ENCODE measurements at regions not wholly inside any gene's neighbourhood (a gene's known extent, or its start where the extent isn't known, plus 50 kb on each side); places are given as distances from the start of the nearest gene placed in this dataset.

GRCh38 chr1:47508702-47509431 is 71.0 kb downstream of the FOXD2 start:
- TF ChIP-seq, protein P1, sequence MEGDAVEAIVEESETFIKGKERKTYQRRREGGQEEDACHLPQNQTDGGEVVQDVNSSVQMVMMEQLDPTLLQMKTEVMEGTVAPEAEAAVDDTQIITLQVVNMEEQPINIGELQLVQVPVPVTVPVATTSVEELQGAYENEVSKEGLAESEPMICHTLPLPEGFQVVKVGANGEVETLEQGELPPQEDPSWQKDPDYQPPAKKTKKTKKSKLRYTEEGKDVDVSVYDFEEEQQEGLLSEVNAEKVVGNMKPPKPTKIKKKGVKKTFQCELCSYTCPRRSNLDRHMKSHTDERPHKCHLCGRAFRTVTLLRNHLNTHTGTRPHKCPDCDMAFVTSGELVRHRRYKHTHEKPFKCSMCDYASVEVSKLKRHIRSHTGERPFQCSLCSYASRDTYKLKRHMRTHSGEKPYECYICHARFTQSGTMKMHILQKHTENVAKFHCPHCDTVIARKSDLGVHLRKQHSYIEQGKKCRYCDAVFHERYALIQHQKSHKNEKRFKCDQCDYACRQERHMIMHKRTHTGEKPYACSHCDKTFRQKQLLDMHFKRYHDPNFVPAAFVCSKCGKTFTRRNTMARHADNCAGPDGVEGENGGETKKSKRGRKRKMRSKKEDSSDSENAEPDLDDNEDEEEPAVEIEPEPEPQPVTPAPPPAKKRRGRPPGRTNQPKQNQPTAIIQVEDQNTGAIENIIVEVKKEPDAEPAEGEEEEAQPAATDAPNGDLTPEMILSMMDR (IDR thresholded peaks at IDR 0.05) = no peak

GRCh38 chr1:47510282-47510811 is 72.5 kb downstream of the FOXD2 start:
- no peaks in the 10 kb centered on the region for H3K36me3 ChIP-seq
- intact Hi-C loops (cut with DNase I) = no loop called here
- DNase-seq (no peak), FAIRE-seq (no peak), ATAC-seq (no peak)
- H3K4me3 ChIP-seq = no peak overlapping the region
- no peak overlapping the region for H3K27ac ChIP-seq
- no peaks in the 10 kb centered on the region for H3K27me3 ChIP-seq
- 92 to 93% methylated on average over 10 of the region's 10 CpGs for WGBS, 2 donors
- TF ChIP-seq, protein P1 (IDR thresholded peaks at IDR 0.05) = no peak
- H3K4me1 ChIP-seq = peaks cover 0 to 5% (median 0%) of the 10 kb centered on the region in 3 donors
- no peaks in the 10 kb centered on the region for H3K9me3 ChIP-seq

More at GRCh38 chr1:47508702-47509431, 71.0 kb downstream of the FOXD2 start:
- FAIRE-seq (no peak), ATAC-seq (peak; percentile 41 to 53 (median 46)), DNase-seq (no peak)
- Histone ChIP-seq H3K9me3 (no peaks in the 10 kb centered on the region), H3K27me3 (no peaks in the 10 kb centered on the region), H3K27ac (no peak overlapping the region), H3K4me1 (peaks cover 0 to 5% (median 0%) of the 10 kb centered on the region in 3 donors), H3K4me3 (peak overlapping the region; percentile 31 to 59 (median 41)), H3K36me3 (no peaks in the 10 kb centered on the region)
- intact Hi-C loops (cut with DNase I) = no loop called here
- 32 to 37% methylated on average over 18 of the region's 18 CpGs for WGBS, 2 donors

- FAIRE-seq = no peak
- TF ChIP-seq, protein P1 (IDR thresholded peaks at IDR 0.05) = no peak
- H3K4me1 ChIP-seq = peaks cover 0 to 5% (median 0%) of the 10 kb centered on the region in 3 donors
- no peaks in the 10 kb centered on the region for H3K36me3 ChIP-seq
- intact Hi-C loops (cut with DNase I) = no loop called here
- 89 to 91% methylated on average over 2 of the region's 2 CpGs for WGBS, 2 donors
- no peaks in the 10 kb centered on the region for H3K9me3 ChIP-seq
- no peaks in the 10 kb centered on the region for H3K27me3 ChIP-seq
- ATAC-seq = no peak
- no peak overlapping the region for H3K4me3 ChIP-seq
- no peak for DNase-seq
- H3K27ac ChIP-seq = no peak overlapping the region
Measured at GRCh38 chr1:47511825-47512224, 74.0 kb downstream of the FOXD2 start.

- no peaks in the 10 kb centered on the region for H3K9me3 ChIP-seq
- WGBS, 2 donors = 70 to 88% methylated on average over 3 of the region's 3 CpGs
- intact Hi-C loops (cut with DNase I) = no loop called here
- no peak for DNase-seq
- peaks cover 0 to 5% (median 0%) of the 10 kb centered on the region in 3 donors for H3K4me1 ChIP-seq
- ATAC-seq = no peak
- H3K27ac ChIP-seq = no peak overlapping the region
- no peak overlapping the region for H3K4me3 ChIP-seq
- TF ChIP-seq, protein P1 (IDR thresholded peaks at IDR 0.05) = no peak
- H3K27me3 ChIP-seq = no peaks in the 10 kb centered on the region
- H3K36me3 ChIP-seq = no peaks in the 10 kb centered on the region
- FAIRE-seq = no peak
Measured at GRCh38 chr1:47513393-47513792, 75.5 kb downstream of the FOXD2 start.

DNA sequence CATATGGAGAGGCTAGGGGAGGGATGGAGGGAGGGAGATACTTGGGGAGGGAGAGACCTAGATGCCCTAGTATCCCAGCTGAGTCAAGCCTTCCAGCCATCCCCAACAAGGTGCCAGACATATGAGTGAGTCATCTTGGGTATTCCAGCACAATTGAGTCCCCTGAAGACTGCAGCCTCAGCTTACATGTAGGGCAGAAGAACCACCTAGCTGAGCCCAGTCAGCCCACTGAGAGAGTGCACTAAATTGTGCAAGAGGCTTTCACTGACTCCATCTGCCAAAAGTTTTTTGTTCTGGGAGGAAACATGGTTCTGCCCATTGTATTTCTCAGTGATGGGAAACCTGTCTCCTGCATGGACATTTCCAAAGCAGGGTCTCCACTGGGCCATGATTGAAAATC is 76.4 kb downstream of the FOXD2 start:
- TF ChIP-seq, protein P1 (IDR thresholded peaks at IDR 0.05) = no peak
- no peaks in the 10 kb centered on the region for H3K36me3 ChIP-seq
- no peaks in the 10 kb centered on the region for H3K9me3 ChIP-seq
- no peak overlapping the region for H3K27ac ChIP-seq
- H3K27me3 ChIP-seq = no peaks in the 10 kb centered on the region
- no peak for ATAC-seq
- intact Hi-C loops (cut with DNase I) = no loop called here
- H3K4me1 ChIP-seq = no peaks in the 10 kb centered on the region
- H3K4me3 ChIP-seq = no peak overlapping the region
- no peak for FAIRE-seq
- no peak for DNase-seq

Measured in pancreas (tissue), 10 donors.